ENCODE measurements at regions not wholly inside any gene's neighbourhood (a gene's known extent, or its start where the extent isn't known, plus 50 kb on each side); places are given as distances from the start of the nearest gene placed in this dataset.

GRCh38 chr10:6321880-6322279, 119.1 kb downstream of the PFKFB3 start:
- peaks cover 35% of the 10 kb centered on the region for H3K27me3 ChIP-seq (ENCODE audit: insufficient read depth, low read length)
- no peaks in the 10 kb centered on the region for H3K36me3 ChIP-seq (ENCODE audit: insufficient read depth, low read length)
- no peak overlapping the region for H2AFZ ChIP-seq (ENCODE audit: low read length, unreplicated experiment)
- H3K4me3 ChIP-seq (ENCODE audit: low read depth, low read length): no peak overlapping the region
- H3K27ac ChIP-seq (ENCODE audit: low read depth, low read length): no peak overlapping the region
- H3K4me1 ChIP-seq (ENCODE audit: control insufficient read depth, insufficient read depth, low read length, unreplicated experiment): peaks cover 7% of the 10 kb centered on the region
- H3K79me2 ChIP-seq (ENCODE audit: control insufficient read depth, insufficient read depth, low read length, unreplicated experiment): no peaks in the 10 kb centered on the region

- peaks cover 7% of the 10 kb centered on the region for H3K4me1 ChIP-seq (ENCODE audit: control insufficient read depth, insufficient read depth, low read length, unreplicated experiment)
- H3K36me3 ChIP-seq (ENCODE audit: insufficient read depth, low read length): no peaks in the 10 kb centered on the region
- H3K79me2 ChIP-seq (ENCODE audit: control insufficient read depth, insufficient read depth, low read length, unreplicated experiment): no peaks in the 10 kb centered on the region
- H3K4me3 ChIP-seq (ENCODE audit: low read depth, low read length): no peak overlapping the region
- no peak overlapping the region for H2AFZ ChIP-seq (ENCODE audit: low read length, unreplicated experiment)
- peaks cover 36% of the 10 kb centered on the region for H3K27me3 ChIP-seq (ENCODE audit: insufficient read depth, low read length)
- H3K27ac ChIP-seq (ENCODE audit: low read depth, low read length): no peak overlapping the region
Measured at GRCh38 chr10:6322805-6323204, 120.1 kb downstream of the PFKFB3 start.

- H3K4me1 ChIP-seq (ENCODE audit: control insufficient read depth, insufficient read depth, low read length, unreplicated experiment): no peaks in the 10 kb centered on the region
- no peaks in the 10 kb centered on the region for H3K79me2 ChIP-seq (ENCODE audit: control insufficient read depth, insufficient read depth, low read length, unreplicated experiment)
- H3K27ac ChIP-seq (ENCODE audit: low read depth, low read length): no peak overlapping the region
- no peak overlapping the region for H3K4me3 ChIP-seq (ENCODE audit: low read depth, low read length)
- no peak overlapping the region for H2AFZ ChIP-seq (ENCODE audit: low read length, unreplicated experiment)
- no peaks in the 10 kb centered on the region for H3K36me3 ChIP-seq (ENCODE audit: insufficient read depth, low read length)
- H3K27me3 ChIP-seq (ENCODE audit: insufficient read depth, low read length): peaks cover 31% of the 10 kb centered on the region
Measured at GRCh38 chr10:6327961-6328698, 125.4 kb downstream of the PFKFB3 start.

GRCh38 chr10:6328699-6329423, 126.1 kb downstream of the PFKFB3 start:
- no peaks in the 10 kb centered on the region for H3K36me3 ChIP-seq (ENCODE audit: insufficient read depth, low read length)
- H3K4me3 ChIP-seq (ENCODE audit: low read depth, low read length): no peak overlapping the region
- H3K27me3 ChIP-seq (ENCODE audit: insufficient read depth, low read length): peaks cover 33% of the 10 kb centered on the region
- no peaks in the 10 kb centered on the region for H3K4me1 ChIP-seq (ENCODE audit: control insufficient read depth, insufficient read depth, low read length, unreplicated experiment)
- H3K79me2 ChIP-seq (ENCODE audit: control insufficient read depth, insufficient read depth, low read length, unreplicated experiment): no peaks in the 10 kb centered on the region
- no peak overlapping the region for H3K27ac ChIP-seq (ENCODE audit: low read depth, low read length)
- no peak overlapping the region for H2AFZ ChIP-seq (ENCODE audit: low read length, unreplicated experiment)

- H2AFZ ChIP-seq (ENCODE audit: low read length, unreplicated experiment): no peak overlapping the region
- no peak overlapping the region for H3K4me3 ChIP-seq (ENCODE audit: low read depth, low read length)
- no peaks in the 10 kb centered on the region for H3K79me2 ChIP-seq (ENCODE audit: control insufficient read depth, insufficient read depth, low read length, unreplicated experiment)
- no peaks in the 10 kb centered on the region for H3K36me3 ChIP-seq (ENCODE audit: insufficient read depth, low read length)
- no peaks in the 10 kb centered on the region for H3K4me1 ChIP-seq (ENCODE audit: control insufficient read depth, insufficient read depth, low read length, unreplicated experiment)
- peaks cover 23% of the 10 kb centered on the region for H3K27me3 ChIP-seq (ENCODE audit: insufficient read depth, low read length)
- H3K27ac ChIP-seq (ENCODE audit: low read depth, low read length): no peak overlapping the region
Measured at GRCh38 chr10:6333086-6333485, 130.4 kb downstream of the PFKFB3 start.

GRCh38 chr10:6333973-6334372, 131.2 kb downstream of the PFKFB3 start:
- Histone ChIP-seq H3K36me3 (ENCODE audit: insufficient read depth, low read length) (no peaks in the 10 kb centered on the region), H3K27ac (ENCODE audit: low read depth, low read length) (no peak overlapping the region), H3K27me3 (ENCODE audit: insufficient read depth, low read length) (peaks cover 26% of the 10 kb centered on the region), H2AFZ (ENCODE audit: low read length, unreplicated experiment) (no peak overlapping the region), H3K79me2 (ENCODE audit: control insufficient read depth, insufficient read depth, low read length, unreplicated experiment) (no peaks in the 10 kb centered on the region), H3K4me3 (ENCODE audit: low read depth, low read length) (no peak overlapping the region), H3K4me1 (ENCODE audit: control insufficient read depth, insufficient read depth, low read length, unreplicated experiment) (no peaks in the 10 kb centered on the region)

GRCh38 chr10:6336016-6336415, 133.3 kb downstream of the PFKFB3 start:
- Histone ChIP-seq H3K27me3 (ENCODE audit: insufficient read depth, low read length) (peaks cover 33% of the 10 kb centered on the region), H3K27ac (ENCODE audit: low read depth, low read length) (no peak overlapping the region), H2AFZ (ENCODE audit: low read length, unreplicated experiment) (no peak overlapping the region), H3K4me1 (ENCODE audit: control insufficient read depth, insufficient read depth, low read length, unreplicated experiment) (no peaks in the 10 kb centered on the region), H3K36me3 (ENCODE audit: insufficient read depth, low read length) (no peaks in the 10 kb centered on the region), H3K4me3 (ENCODE audit: low read depth, low read length) (no peak overlapping the region), H3K79me2 (ENCODE audit: control insufficient read depth, insufficient read depth, low read length, unreplicated experiment) (no peaks in the 10 kb centered on the region)

- no peak overlapping the region for H3K27ac ChIP-seq (ENCODE audit: low read depth, low read length)
- H3K4me3 ChIP-seq (ENCODE audit: low read depth, low read length): no peak overlapping the region
- H3K79me2 ChIP-seq (ENCODE audit: control insufficient read depth, insufficient read depth, low read length, unreplicated experiment): no peaks in the 10 kb centered on the region
- H2AFZ ChIP-seq (ENCODE audit: low read length, unreplicated experiment): no peak overlapping the region
- no peaks in the 10 kb centered on the region for H3K4me1 ChIP-seq (ENCODE audit: control insufficient read depth, insufficient read depth, low read length, unreplicated experiment)
- H3K36me3 ChIP-seq (ENCODE audit: insufficient read depth, low read length): no peaks in the 10 kb centered on the region
- H3K27me3 ChIP-seq (ENCODE audit: insufficient read depth, low read length): peaks cover 30% of the 10 kb centered on the region
Measured at GRCh38 chr10:6337382-6337781, 134.7 kb downstream of the PFKFB3 start.

GRCh38 chr10:6338361-6338760, 135.6 kb downstream of the PFKFB3 start:
- no peak overlapping the region for H2AFZ ChIP-seq (ENCODE audit: low read length, unreplicated experiment)
- no peak overlapping the region for H3K27ac ChIP-seq (ENCODE audit: low read depth, low read length)
- H3K4me1 ChIP-seq (ENCODE audit: control insufficient read depth, insufficient read depth, low read length, unreplicated experiment): no peaks in the 10 kb centered on the region
- H3K79me2 ChIP-seq (ENCODE audit: control insufficient read depth, insufficient read depth, low read length, unreplicated experiment): no peaks in the 10 kb centered on the region
- no peak overlapping the region for H3K4me3 ChIP-seq (ENCODE audit: low read depth, low read length)
- no peaks in the 10 kb centered on the region for H3K36me3 ChIP-seq (ENCODE audit: insufficient read depth, low read length)
- H3K27me3 ChIP-seq (ENCODE audit: insufficient read depth, low read length): peaks cover 21% of the 10 kb centered on the region

GRCh38 chr10:6339891-6340290, 137.2 kb downstream of the PFKFB3 start:
- H3K36me3 ChIP-seq (ENCODE audit: insufficient read depth, low read length): no peaks in the 10 kb centered on the region
- peaks cover 25% of the 10 kb centered on the region for H3K27me3 ChIP-seq (ENCODE audit: insufficient read depth, low read length)
- H3K4me1 ChIP-seq (ENCODE audit: control insufficient read depth, insufficient read depth, low read length, unreplicated experiment): no peaks in the 10 kb centered on the region

GRCh38 chr10:6342096-6342685, 139.5 kb downstream of the PFKFB3 start:
- Histone ChIP-seq H3K36me3 (ENCODE audit: insufficient read depth, low read length) (no peaks in the 10 kb centered on the region), H2AFZ (ENCODE audit: low read length, unreplicated experiment) (no peak overlapping the region), H3K4me3 (ENCODE audit: low read depth, low read length) (no peak overlapping the region), H3K79me2 (ENCODE audit: control insufficient read depth, insufficient read depth, low read length, unreplicated experiment) (no peaks in the 10 kb centered on the region), H3K27ac (ENCODE audit: low read depth, low read length) (no peak overlapping the region), H3K27me3 (ENCODE audit: insufficient read depth, low read length) (peaks cover 23% of the 10 kb centered on the region), H3K4me1 (ENCODE audit: control insufficient read depth, insufficient read depth, low read length, unreplicated experiment) (no peaks in the 10 kb centered on the region)

More at GRCh38 chr10:6339891-6340290, 137.2 kb downstream of the PFKFB3 start:
- Histone ChIP-seq H3K4me3 (ENCODE audit: low read depth, low read length) (no peak overlapping the region), H3K79me2 (ENCODE audit: control insufficient read depth, insufficient read depth, low read length, unreplicated experiment) (no peaks in the 10 kb centered on the region), H2AFZ (ENCODE audit: low read length, unreplicated experiment) (no peak overlapping the region), H3K27ac (ENCODE audit: low read depth, low read length) (no peak overlapping the region)

Measured in ACC112 (cell line).